ENCODE measurements at regions not wholly inside any gene's neighbourhood (a gene's known extent, or its start where the extent isn't known, plus 50 kb on each side); places are given as distances from the start of the nearest gene placed in this dataset.
"Not testable (repeated sequence)": the region's sequence is repeated elsewhere in the genome, so short reads cannot be mapped to it uniquely, and the experiment has no call there.

GRCh38 chr7:119233015-119233414 lies 1008.5 kb downstream of the ANKRD7 start:
- intact Hi-C loops (cut with DNase I) = no loop called here
- DNase-seq = no peak
- TF ChIP-seq, protein P1, sequence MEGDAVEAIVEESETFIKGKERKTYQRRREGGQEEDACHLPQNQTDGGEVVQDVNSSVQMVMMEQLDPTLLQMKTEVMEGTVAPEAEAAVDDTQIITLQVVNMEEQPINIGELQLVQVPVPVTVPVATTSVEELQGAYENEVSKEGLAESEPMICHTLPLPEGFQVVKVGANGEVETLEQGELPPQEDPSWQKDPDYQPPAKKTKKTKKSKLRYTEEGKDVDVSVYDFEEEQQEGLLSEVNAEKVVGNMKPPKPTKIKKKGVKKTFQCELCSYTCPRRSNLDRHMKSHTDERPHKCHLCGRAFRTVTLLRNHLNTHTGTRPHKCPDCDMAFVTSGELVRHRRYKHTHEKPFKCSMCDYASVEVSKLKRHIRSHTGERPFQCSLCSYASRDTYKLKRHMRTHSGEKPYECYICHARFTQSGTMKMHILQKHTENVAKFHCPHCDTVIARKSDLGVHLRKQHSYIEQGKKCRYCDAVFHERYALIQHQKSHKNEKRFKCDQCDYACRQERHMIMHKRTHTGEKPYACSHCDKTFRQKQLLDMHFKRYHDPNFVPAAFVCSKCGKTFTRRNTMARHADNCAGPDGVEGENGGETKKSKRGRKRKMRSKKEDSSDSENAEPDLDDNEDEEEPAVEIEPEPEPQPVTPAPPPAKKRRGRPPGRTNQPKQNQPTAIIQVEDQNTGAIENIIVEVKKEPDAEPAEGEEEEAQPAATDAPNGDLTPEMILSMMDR (IDR thresholded peaks at IDR 0.05) = no peak
- H3K4me3 ChIP-seq = no peak overlapping the region
- no peaks in the 10 kb centered on the region for H3K36me3 ChIP-seq
- no peaks in the 10 kb centered on the region for H3K4me1 ChIP-seq
- no peaks in the 10 kb centered on the region for H3K27me3 ChIP-seq
- 83 to 90% methylated on average over 1 of the region's 1 CpG for WGBS, 2 donors
- H3K27ac ChIP-seq = no peak overlapping the region
- no peaks in the 10 kb centered on the region for H3K9me3 ChIP-seq
- ATAC-seq = no peak
- no peak for FAIRE-seq

GRCh38 chr7:119252962-119253361 lies 1020.0 kb upstream of the KCND2 start:
- TF ChIP-seq, protein P1 (IDR thresholded peaks at IDR 0.05) = no peak
- FAIRE-seq (no peak), ATAC-seq (no peak), DNase-seq (no peak)
- Histone ChIP-seq H3K27ac (no peak overlapping the region), H3K4me3 (no peak overlapping the region), H3K9me3 (no peaks in the 10 kb centered on the region), H3K4me1 (no peaks in the 10 kb centered on the region), H3K36me3 (no peaks in the 10 kb centered on the region), H3K27me3 (no peaks in the 10 kb centered on the region)
- intact Hi-C loops (cut with DNase I) = no loop called here

DNA sequence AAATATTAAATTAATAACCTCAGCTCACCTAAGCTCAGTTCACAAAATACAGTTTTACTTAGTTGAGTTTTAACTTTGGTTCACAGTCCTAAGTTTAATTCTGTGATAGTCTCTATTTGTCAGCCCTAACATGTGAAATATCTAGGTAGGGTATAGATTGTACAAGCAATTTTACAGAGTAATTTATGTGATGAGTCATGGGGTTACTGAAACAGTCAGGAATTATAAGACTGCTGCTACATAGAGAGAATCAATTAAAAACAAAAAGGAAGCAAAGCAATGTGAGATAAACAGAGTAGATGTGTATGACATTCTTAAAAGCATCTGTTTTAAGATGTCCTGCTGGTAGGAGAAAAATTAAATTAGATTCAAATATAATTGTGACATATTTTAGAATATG lies 1018.2 kb upstream of the KCND2 start:
- H3K4me3 ChIP-seq = no peak overlapping the region
- DNase-seq = no peak
- no peaks in the 10 kb centered on the region for H3K4me1 ChIP-seq
- no peaks in the 10 kb centered on the region for H3K36me3 ChIP-seq
- H3K9me3 ChIP-seq = no peaks in the 10 kb centered on the region
- H3K27me3 ChIP-seq = no peaks in the 10 kb centered on the region
- TF ChIP-seq, protein P1 (IDR thresholded peaks at IDR 0.05) = no peak
- intact Hi-C loops (cut with DNase I) = no loop called here
- no peak for ATAC-seq
- no peak overlapping the region for H3K27ac ChIP-seq
- no peak for FAIRE-seq

- Histone ChIP-seq H3K9me3 (no peaks in the 10 kb centered on the region), H3K27me3 (no peaks in the 10 kb centered on the region), H3K4me3 (no peak overlapping the region), H3K4me1 (no peaks in the 10 kb centered on the region), H3K36me3 (no peaks in the 10 kb centered on the region), H3K27ac (no peak overlapping the region)
- FAIRE-seq (no peak), DNase-seq (no peak), ATAC-seq (no peak)
- intact Hi-C loops (cut with DNase I) = no loop called here
- TF ChIP-seq, protein P1 (IDR thresholded peaks at IDR 0.05) = no peak
These were observed 1017.0 kb upstream of the KCND2 start for GRCh38 chr7:119256001-119256400.

DNA sequence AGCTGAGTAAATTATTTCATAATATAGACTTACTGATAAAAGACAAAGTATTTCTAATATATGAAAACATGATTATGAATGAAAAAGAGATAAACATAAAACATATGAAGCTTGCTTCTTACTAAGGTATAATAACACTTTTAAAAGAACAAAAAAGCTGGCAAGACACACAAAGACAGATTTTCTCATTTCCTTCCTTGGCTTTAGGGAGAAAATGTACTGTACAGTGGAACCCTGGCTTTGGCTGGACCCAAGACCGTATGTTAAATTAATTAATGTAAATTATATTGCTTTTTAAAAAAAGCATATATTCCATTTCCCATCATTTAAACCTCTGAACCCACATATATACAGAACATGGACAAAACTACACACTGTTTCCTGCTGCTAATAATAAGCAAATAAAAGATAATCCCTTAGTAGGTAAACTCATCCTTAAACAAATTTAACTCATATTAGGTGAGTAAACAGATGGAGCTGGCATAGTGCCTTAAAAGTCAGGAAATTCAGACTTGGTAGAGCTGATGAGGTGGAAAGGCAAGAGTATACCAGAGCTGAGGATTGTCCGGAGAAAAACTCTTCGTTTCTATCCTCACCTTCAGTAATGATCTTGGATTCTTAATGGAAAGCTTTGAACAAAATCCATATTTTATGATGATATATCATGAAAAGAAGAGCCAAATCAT lies 1016.4 kb upstream of the KCND2 start:
- no peak for ATAC-seq
- Histone ChIP-seq H3K27me3 (no peaks in the 10 kb centered on the region), H3K9me3 (no peaks in the 10 kb centered on the region), H3K4me3 (no peak overlapping the region), H3K36me3 (no peaks in the 10 kb centered on the region), H3K4me1 (no peaks in the 10 kb centered on the region), H3K27ac (no peak overlapping the region)
- intact Hi-C loops (cut with DNase I) = no loop called here
- no peak for DNase-seq
- TF ChIP-seq, protein P1 (IDR thresholded peaks at IDR 0.05) = no peak
- 60 to 64% methylated on average over 3 of the region's 3 CpGs for WGBS, 2 donors
- FAIRE-seq = no peak

- not testable (repeated sequence) for H3K4me3 ChIP-seq, DNase-seq, H3K4me1 ChIP-seq, H3K27ac ChIP-seq, ATAC-seq, H3K9me3 ChIP-seq, H3K27me3 ChIP-seq, FAIRE-seq, H3K36me3 ChIP-seq
- intact Hi-C loops (cut with DNase I) = loop anchor here in 1 of 3 donors (10.0 kb wide), 1 partner anchor 1288 kb away; no protein-coding TSS in a partner anchor
- 54% methylated on average over 2 of the region's 2 CpGs for WGBS, 2 donors
These were observed 1006.2 kb upstream of the KCND2 start for GRCh38 chr7:119266790-119267189.
